H9 (cell line): ENCODE measurements at regions not wholly inside any gene's neighbourhood (a gene's known extent, or its start where the extent isn't known, plus 50 kb on each side); places are given as distances from the start of the nearest gene placed in this dataset.

Source experiments
- DNase-seq: peaks from one replicate; pipeline ENCODE4 v3.0.0-alpha.2; 2017
- H2AFZ ChIP-seq: one replicate; pipeline ENCODE4 v1.6.1; 2013; ENCODE audit warnings: mild to moderate bottlenecking, low read length, control low read depth, moderate library complexity
- H2AK5ac ChIP-seq: 2 replicates; pipeline ENCODE4 v1.6.1; 2013; ENCODE audit warnings: low read length, control low read depth, mixed read lengths; ENCODE audit not compliant: insufficient read length
- H2BK120ac ChIP-seq: one replicate; pipeline ENCODE4 v1.6.1; 2013; ENCODE audit warnings: low read depth, mild to moderate bottlenecking, low read length, control low read depth, inconsistent platforms; ENCODE audit not compliant: poor library complexity, severe bottlenecking
- H2BK12ac ChIP-seq: 2 replicates; pipeline ENCODE4 v1.6.1; 2013; ENCODE audit warnings: low read length, control low read depth, mixed read lengths, low read depth; ENCODE audit not compliant: insufficient read length
- H2BK15ac ChIP-seq: 2 replicates; pipeline ENCODE4 v1.6.1; 2013; ENCODE audit warnings: low read depth, low read length, control low read depth
- H2BK20ac ChIP-seq: one replicate; pipeline ENCODE4 v1.6.1; 2013; ENCODE audit warnings: low read depth, mild to moderate bottlenecking, low read length, control low read depth, inconsistent platforms; ENCODE audit not compliant: poor library complexity, severe bottlenecking
- H2BK5ac ChIP-seq: 2 replicates; pipeline ENCODE4 v1.6.1; 2013; ENCODE audit warnings: low read length, control low read depth, mixed read lengths; ENCODE audit not compliant: insufficient read length
- H3K14ac ChIP-seq: 2 replicates; pipeline ENCODE4 v1.6.1; 2013; ENCODE audit warnings: low read length, control low read depth; ENCODE audit not compliant: insufficient read depth
- H3K18ac ChIP-seq: 2 replicates; pipeline ENCODE4 v1.6.1; 2013; ENCODE audit warnings: low read depth, mild to moderate bottlenecking, mixed read lengths, low read length, control low read depth; ENCODE audit not compliant: insufficient read length
- H3K23ac ChIP-seq: 2 replicates; pipeline ENCODE4 v1.6.1; 2013; ENCODE audit warnings: low read length, control low read depth, mixed read lengths, low read depth; ENCODE audit not compliant: insufficient read length
- H3K23me2 ChIP-seq: 2 replicates; pipeline ENCODE4 v1.6.1; 2013; ENCODE audit warnings: low read depth, mild to moderate bottlenecking, mixed read lengths, low read length, control low read depth; ENCODE audit not compliant: insufficient read length, poor library complexity, severe bottlenecking
- H3K27ac ChIP-seq: 2 replicates; pipeline ENCODE4 v1.5.1; 2013; ENCODE audit warnings: low read length, control low read depth, mixed read lengths, low read depth; ENCODE audit not compliant: insufficient read length
- H3K27me3 ChIP-seq: 2 replicates; pipeline ENCODE4 v1.6.1; 2013; ENCODE audit warnings: low read length, control low read depth, inconsistent platforms; ENCODE audit not compliant: insufficient read depth
- H3K4ac ChIP-seq: 2 replicates; pipeline ENCODE4 v1.6.1; 2013; ENCODE audit warnings: low read depth, mild to moderate bottlenecking, control low read depth, inconsistent platforms, low read length, moderate library complexity
- H3K4me1 ChIP-seq: 2 replicates; pipeline ENCODE4 v1.6.1; 2013; ENCODE audit warnings: low read length, control low read depth, inconsistent platforms; ENCODE audit not compliant: insufficient read depth
- H3K4me2 ChIP-seq: 2 replicates; pipeline ENCODE4 v1.6.1; 2013; ENCODE audit warnings: low read length, control low read depth, mixed read lengths; ENCODE audit not compliant: insufficient read length, insufficient read depth
- H3K56ac ChIP-seq: 2 replicates; pipeline ENCODE4 v1.6.1; 2013; ENCODE audit warnings: low read depth, mild to moderate bottlenecking, mixed read lengths, low read length, control low read depth; ENCODE audit not compliant: insufficient read length
- H3K79me1 ChIP-seq: 2 replicates; pipeline ENCODE4 v1.6.1; 2013; ENCODE audit warnings: low read depth, mild to moderate bottlenecking, moderate library complexity, low read length, control low read depth, inconsistent platforms; ENCODE audit not compliant: insufficient read depth, poor library complexity, severe bottlenecking
- H3K79me2 ChIP-seq: 2 replicates; pipeline ENCODE4 v1.6.1; 2013; ENCODE audit warnings: low read length, control low read depth, inconsistent platforms; ENCODE audit not compliant: insufficient read depth
- H3K9ac ChIP-seq: 2 replicates; pipeline ENCODE4 v1.6.1; 2013; ENCODE audit warnings: low read length, control low read depth, mixed read lengths; ENCODE audit not compliant: insufficient read length; ENCODE audit errors: extremely low read depth
- H3K9me3 ChIP-seq: one replicate; pipeline ENCODE4 v1.6.1; 2013; ENCODE audit warnings: low read depth, low read length, inconsistent platforms; ENCODE audit not compliant: control insufficient read depth
- H3T11ph ChIP-seq: one replicate; pipeline ENCODE4 v1.6.1; 2013; ENCODE audit warnings: mild to moderate bottlenecking, low read length, control low read depth, inconsistent platforms
- H4K20me1 ChIP-seq: one replicate; pipeline ENCODE4 v1.6.1; 2013; ENCODE audit not compliant: control insufficient read depth, insufficient read length, insufficient read depth
- H4K5ac ChIP-seq: 2 replicates; pipeline ENCODE4 v1.6.1; 2013; ENCODE audit warnings: low read depth, mild to moderate bottlenecking, mixed read lengths, low read length, control low read depth; ENCODE audit not compliant: insufficient read length
- H4K8ac ChIP-seq: replicated peaks from 2 replicates; pipeline ENCODE4 v1.6.1; 2013; ENCODE audit warnings: low read length, control low read depth, mixed read lengths, low read depth; ENCODE audit not compliant: insufficient read length
- H4K91ac ChIP-seq: 2 replicates; pipeline ENCODE4 v1.6.1; 2013; ENCODE audit warnings: low read depth, mild to moderate bottlenecking, moderate library complexity, mixed read lengths, low read length, control low read depth; ENCODE audit not compliant: insufficient read length
- H3K27ac Mint-ChIP-seq, 3 experiments: 2 replicates in 2 of 3; 3 replicates in 1 of 3; pipeline ENCODE4 v1.8.0; 2020 to 2021; ENCODE audit warnings: mixed read lengths in 3 of 3, mild to moderate bottlenecking in 1 of 3, moderate library complexity in 1 of 3
- H3K27me3 Mint-ChIP-seq: 2 replicates; pipeline ENCODE4 v1.8.0; 2021; ENCODE audit warnings: low read depth, mild to moderate bottlenecking, moderate library complexity, mixed read lengths
- H3K36me3 Mint-ChIP-seq, 3 experiments: 2 replicates in 2 of 3; 3 replicates in 1 of 3; pipeline ENCODE4 v1.8.0; 2020 to 2021; ENCODE audit warnings: low read depth in 3 of 3, mixed read lengths in 3 of 3; ENCODE audit not compliant: insufficient read depth in 1 of 3
- H3K4me1 Mint-ChIP-seq, 2 experiments: 2 replicates each; pipeline ENCODE4 v1.8.0; 2020; ENCODE audit warnings: mixed read lengths in 2 of 2
- H3K4me3 Mint-ChIP-seq, 2 experiments: 2 replicates in 1 of 2; 3 replicates in 1 of 2; pipeline ENCODE4 v1.8.0; 2020 to 2021; ENCODE audit warnings: mild to moderate bottlenecking in 2 of 2, mixed read lengths in 2 of 2, moderate library complexity in 1 of 2
- H3K9me3 Mint-ChIP-seq, 2 experiments: 2 replicates in 1 of 2; 3 replicates in 1 of 2; pipeline ENCODE4 v1.8.0; 2020; ENCODE audit warnings: mild to moderate bottlenecking in 2 of 2, mixed read lengths in 2 of 2, moderate library complexity in 1 of 2
- CTCF ChIP-seq: fragments of 200-600 bp; sonication (generic); conservative IDR thresholded peaks from 3 replicates; pipeline ENCODE4 v1.8.0; 2021; ENCODE audit warnings: antibody characterized with exemption, mild to moderate bottlenecking
- WGBS: extraction: QIAGEN DNeasy Blood & Tissue Kit; methylation state at CpG from one replicate; pipeline ENCODE4 v1.1.7; 2013; ENCODE audit warnings: missing lambda C conversion rate, low lambda C conversion rate, mixed read lengths; ENCODE audit not compliant: insufficient read length; ENCODE audit errors: extremely low coverage; 5-methylcytosine and 5-hydroxymethylcytosine counted together

- peaks cover 4% of the 10 kb centered on the region in 2 experiments for H3K4me1 Mint-ChIP-seq
- Histone ChIP-seq H4K91ac (no peak overlapping the region), H2BK15ac (no peak overlapping the region), H3K23me2 (no peaks in the 10 kb centered on the region), H4K8ac (no peak overlapping the region), H3K79me2 (no peaks in the 10 kb centered on the region), H3K27ac (no peak overlapping the region), H2BK120ac (no peak overlapping the region), H4K20me1 (no peaks in the 10 kb centered on the region), H2AFZ (no peak overlapping the region), H3K14ac (no peak overlapping the region), H3K27me3 (no peaks in the 10 kb centered on the region), H3K9ac (no peak overlapping the region), H3T11ph (no peak overlapping the region), H3K23ac (no peak overlapping the region), H3K79me1 (no peaks in the 10 kb centered on the region), H3K18ac (no peak overlapping the region), H2AK5ac (no peak overlapping the region), H3K4me2 (no peak overlapping the region), H2BK12ac (no peak overlapping the region), H4K5ac (no peak overlapping the region), H3K9me3 (no peaks in the 10 kb centered on the region), H2BK5ac (no peak overlapping the region), H2BK20ac (no peak overlapping the region), H3K56ac (no peak overlapping the region), H3K4me1 (peaks cover 2% of the 10 kb centered on the region; the same call in 1 of the 2 replicates), H3K4ac (no peak overlapping the region)
- no peak overlapping the region for H3K27ac Mint-ChIP-seq
- no peaks in the 10 kb centered on the region for H3K36me3 Mint-ChIP-seq
- no peaks in the 10 kb centered on the region for H3K9me3 Mint-ChIP-seq
- H3K4me3 Mint-ChIP-seq = no peak overlapping the region
- no CpG with 5 or more reads among the region's 6 CpGs for WGBS
- DNase-seq = no peak
- TF ChIP-seq CTCF = no peak
- H3K27me3 Mint-ChIP-seq = no peaks in the 10 kb centered on the region
Measured at GRCh38 chr2:80947601-80948130, 643.1 kb upstream of the LRRTM1 start.
